Left lung (tissue), 4 donors: ENCODE measurements at regions not wholly inside any gene's neighbourhood (a gene's known extent, or its start where the extent isn't known, plus 50 kb on each side); places are given as distances from the start of the nearest gene placed in this dataset.

ENCODE experiments used
- ATAC-seq: fragments of 200-7000 bp; cut with Tn5 transposase; one replicate; pipeline ENCODE4 v1.9.1; 2020; ENCODE audit warnings: moderate library complexity
- DNase-seq, 4 donors: peaks; one replicate each; pipeline ENCODE4 v3.0.0-alpha.2; 2013 to 2020
- H3K27ac ChIP-seq, 2 donors: fragments of 200-600 bp; sonication (generic) in 1 of 2; one replicate each; pipeline versions ENCODE4 v1.5.0 to v1.8.0; 2020 to 2021
- H3K27me3 ChIP-seq, 2 donors: fragments of 200-600 bp; sonication (generic) in 1 of 2; one replicate each; pipeline versions ENCODE4 v1.5.0 to v1.8.0; 2020 to 2021
- H3K36me3 ChIP-seq, 2 donors: fragments of 200-600 bp; sonication (generic) in 1 of 2; one replicate each; pipeline versions ENCODE4 v1.5.0 to v1.8.0; 2020 to 2021
- H3K4me1 ChIP-seq, 2 donors: fragments of 200-600 bp; one replicate each; pipeline ENCODE4 v1.8.0; 2021
- H3K4me3 ChIP-seq, 2 donors: fragments of 200-600 bp; sonication (generic) in 1 of 2; one replicate each; pipeline versions ENCODE4 v1.5.0 to v1.8.0; 2020 to 2021; ENCODE audit warnings: mild to moderate bottlenecking in 1 of 2
- H3K9me3 ChIP-seq, 2 donors: fragments of 200-600 bp; sonication (generic) in 1 of 2; one replicate each; pipeline versions ENCODE4 v1.5.0 to v1.8.0; 2020 to 2021
- CTCF ChIP-seq, 2 donors: fragments of 200-600 bp; sonication (generic) in 1 of 2; IDR thresholded peaks; one replicate each; pipeline versions ENCODE4 v1.5.0 to v1.8.0; 2021; ENCODE audit warnings: antibody characterized with exemption in 2 of 2
- intact Hi-C, 2 donors: fragments of 100-400 bp; cut with DNase I; formaldehyde crosslinking; loops; one replicate each; pipeline versions ENCODE4 v1.11.2 to v1.14.2; 2022
- donor health status: DM: no; HTN: yes; CAD: no.
- donor health status: DM: no; HTN: no; CAD: no.

- intact Hi-C loops = no loop called here
- TF ChIP-seq CTCF (IDR thresholded peaks at IDR 0.05) = no peak
- Histone ChIP-seq H3K27ac (peak overlapping the region in 1 of 2 donors; percentile 0), H3K36me3 (no peaks in the 10 kb centered on the region), H3K27me3 (peaks cover 12 to 41% of the 10 kb centered on the region in 2 donors), H3K4me1 (peaks cover 0 to 5% of the 10 kb centered on the region in 2 donors), H3K9me3 (no peaks in the 10 kb centered on the region), H3K4me3 (no peak overlapping the region)
- ATAC-seq = no peak
- DNase-seq = no peak
Measured at GRCh38 chr12:115756271-115756670, 521.2 kb downstream of the MED13L start.

GRCh38 chr12:115755725-115756085 is 521.8 kb downstream of the MED13L start:
- Histone ChIP-seq H3K4me1 (peaks cover 0 to 5% of the 10 kb centered on the region in 2 donors), H3K36me3 (no peaks in the 10 kb centered on the region), H3K9me3 (no peaks in the 10 kb centered on the region), H3K4me3 (no peak overlapping the region), H3K27me3 (peaks cover 12 to 41% of the 10 kb centered on the region in 2 donors), H3K27ac (peak overlapping the region in 1 of 2 donors; percentile 21)
- no peak for TF ChIP-seq CTCF (IDR thresholded peaks at IDR 0.05)
- intact Hi-C loops = no loop called here
- DNase-seq (no peak), ATAC-seq (no peak)

GRCh38 chr12:115755061-115755724 is 522.3 kb downstream of the MED13L start:
- DNase-seq (no peak), ATAC-seq (no peak)
- Histone ChIP-seq H3K4me1 (peaks cover 0 to 5% of the 10 kb centered on the region in 2 donors), H3K27me3 (peaks cover 12 to 41% of the 10 kb centered on the region in 2 donors), H3K9me3 (no peaks in the 10 kb centered on the region), H3K4me3 (no peak overlapping the region), H3K27ac (peak overlapping the region; percentile 4 to 21), H3K36me3 (no peaks in the 10 kb centered on the region)
- intact Hi-C loops = no loop called here
- TF ChIP-seq CTCF (IDR thresholded peaks at IDR 0.05) = no peak

- peaks cover 10 to 41% of the 10 kb centered on the region in 2 donors for H3K27me3 ChIP-seq
- no peaks in the 10 kb centered on the region for H3K9me3 ChIP-seq
- no peak overlapping the region for H3K4me3 ChIP-seq
- peaks cover 0 to 5% of the 10 kb centered on the region in 2 donors for H3K4me1 ChIP-seq
- intact Hi-C loops = loop anchor here in 1 of 2 donors (5.0 kb wide), 1 partner anchor 1086 kb away; no protein-coding TSS in a partner anchor
- peak; percentile 47 to 59 for TF ChIP-seq CTCF (IDR thresholded peaks at IDR 0.05)
- H3K27ac ChIP-seq = no peak overlapping the region
- DNase-seq (peak in 2 of 4 donors; percentile 68 to 83), ATAC-seq (peak; percentile 94)
- H3K36me3 ChIP-seq = no peaks in the 10 kb centered on the region
Measured at GRCh38 chr12:115752913-115753726, 524.4 kb downstream of the MED13L start.

- no peak overlapping the region for H3K4me3 ChIP-seq
Measured at GRCh38 chr12:115752156-115752555, 525.3 kb downstream of the MED13L start.

More at GRCh38 chr12:115752156-115752555, 525.3 kb downstream of the MED13L start:
- no peak for TF ChIP-seq CTCF (IDR thresholded peaks at IDR 0.05)
- DNase-seq (no peak), ATAC-seq (no peak)
- Histone ChIP-seq H3K36me3 (no peaks in the 10 kb centered on the region), H3K27ac (no peak overlapping the region), H3K27me3 (peaks cover under 1 to 33% of the 10 kb centered on the region in 2 donors), H3K4me1 (peaks cover 0 to 5% of the 10 kb centered on the region in 2 donors), H3K9me3 (no peaks in the 10 kb centered on the region)
- intact Hi-C loops = loop anchor here in 1 of 2 donors (5.0 kb wide), 1 partner anchor 1085 kb away; no protein-coding TSS in a partner anchor
